NCI-H1930 (cell line): ENCODE measurements at regions not wholly inside any gene's neighbourhood (a gene's known extent, or its start where the extent isn't known, plus 50 kb on each side); places are given as distances from the start of the nearest gene placed in this dataset.

Experiments used
- DNase-seq, 2 experiments: peaks; one replicate each; lab custom pipeline; 2025; lab: John Stamatoyannopoulos, UW

- no peak for DNase-seq
Observed at GRCh38 chr5:44868541-44868940, 59.8 kb downstream of the MRPS30 start.

- no peak for DNase-seq
Observed at GRCh38 chr5:44869928-44870327, 61.2 kb downstream of the MRPS30 start.

- DNase-seq: no peak
Observed at GRCh38 chr5:44870430-44870829, 61.7 kb downstream of the MRPS30 start.

GRCh38 chr5:44871401-44871800 lies 62.7 kb downstream of the MRPS30 start:
- DNase-seq: no peak

- DNase-seq: no peak
Observed at GRCh38 chr5:44875661-44876605, 67.2 kb downstream of the MRPS30 start.

GRCh38 chr5:44881266-44881665 lies 72.5 kb downstream of the MRPS30 start:
- DNase-seq: no peak

- no peak for DNase-seq
Observed at GRCh38 chr5:44884036-44884435, 75.3 kb downstream of the MRPS30 start.

GRCh38 chr5:44885903-44886302 lies 77.2 kb downstream of the MRPS30 start:
- no peak for DNase-seq

GRCh38 chr5:44887722-44888121 lies 79.0 kb downstream of the MRPS30 start:
- DNase-seq: no peak

- DNase-seq: no peak
Observed at GRCh38 chr5:44888435-44888834, 79.7 kb downstream of the MRPS30 start.

- no peak for DNase-seq
Observed at GRCh38 chr5:44891116-44891515, 82.4 kb downstream of the MRPS30 start.

GRCh38 chr5:44900273-44900954 lies 91.7 kb downstream of the MRPS30 start:
- DNase-seq: no peak

GRCh38 chr5:44907396-44907795 lies 98.6 kb downstream of the MRPS30 start:
- no peak for DNase-seq

GRCh38 chr5:44909004-44909403 lies 100.3 kb downstream of the MRPS30 start:
- no peak for DNase-seq

GRCh38 chr5:44911501-44911900 lies 102.8 kb downstream of the MRPS30 start:
- no peak for DNase-seq

GRCh38 chr5:44914221-44914620 lies 105.5 kb downstream of the MRPS30 start:
- DNase-seq: no peak

- DNase-seq: no peak
Observed at GRCh38 chr5:44919560-44919959, 110.8 kb downstream of the MRPS30 start.

GRCh38 chr5:44927115-44927733 lies 118.5 kb downstream of the MRPS30 start:
- DNase-seq: no peak

GRCh38 chr5:44932922-44933585 lies 124.3 kb downstream of the MRPS30 start:
- no peak for DNase-seq

GRCh38 chr5:44933686-44934085 lies 124.9 kb downstream of the MRPS30 start:
- no peak for DNase-seq

- no peak for DNase-seq
Observed at GRCh38 chr5:44935262-44935661, 126.5 kb downstream of the MRPS30 start.

- DNase-seq: no peak
Observed at GRCh38 chr5:44935871-44936270, 127.1 kb downstream of the MRPS30 start.
